SK-N-SH treated with all-trans-retinoic acid at 6 μM for 48 hours (cell line): ENCODE measurements at regions not wholly inside any gene's neighbourhood (a gene's known extent, or its start where the extent isn't known, plus 50 kb on each side); places are given as distances from the start of the nearest gene placed in this dataset.

Experiments used
- ATAC-seq: fragments of 200-7000 bp; cut with Tn5 transposase; 3 replicates; pipeline ENCODE4 v1.9.1; 2020; ENCODE audit warnings: mild to moderate bottlenecking, moderate library complexity
- ARNTL ChIP-seq: fragments of 450-650 bp; formaldehyde crosslinking; IDR thresholded peaks from 2 replicates; pipeline ENCODE4 v1.5.0; 2020; ENCODE audit warnings: low read depth, mild to moderate bottlenecking, moderate library complexity, borderline replicate concordance
- CSDC2 ChIP-seq: fragments of 250-450 bp; sonication (Bioruptor Pico); IDR thresholded peaks from 2 replicates; pipeline ENCODE4 v1.5.0; 2020; ENCODE audit warnings: mild to moderate bottlenecking, moderate library complexity
- ESRRG ChIP-seq: fragments of 250-450 bp; sonication (Bioruptor Pico); IDR thresholded peaks from 2 replicates; pipeline ENCODE4 v1.6.1; 2021; ENCODE audit warnings: mild to moderate bottlenecking
- GLIS3 ChIP-seq: fragments of 250-450 bp; sonication (Bioruptor Pico); IDR thresholded peaks from 2 replicates; pipeline ENCODE4 v1.5.0; 2020; ENCODE audit warnings: mild to moderate bottlenecking, moderate library complexity
- ISL1 ChIP-seq: fragments of 250-450 bp; sonication (Bioruptor Pico); IDR thresholded peaks from 2 replicates; pipeline ENCODE4 v2.1.2; 2022; ENCODE audit warnings: mild to moderate bottlenecking, moderate library complexity
- OSR1 ChIP-seq: fragments of 250-450 bp; sonication (Bioruptor Pico); IDR thresholded peaks from 2 replicates; pipeline ENCODE4 v1.8.0; 2022; ENCODE audit warnings: moderate library complexity, mild to moderate bottlenecking, inconsistent platforms
- PPARA ChIP-seq: fragments of 250-450 bp; sonication (Bioruptor Pico); IDR thresholded peaks from 2 replicates; pipeline ENCODE4 v1.5.0; 2020; ENCODE audit warnings: mild to moderate bottlenecking, borderline replicate concordance
- RARB ChIP-seq: fragments of 250-450 bp; sonication (Bioruptor Pico); IDR thresholded peaks from 2 replicates; pipeline ENCODE4 v1.8.0; 2021; ENCODE audit warnings: mild to moderate bottlenecking, moderate library complexity
- SNAI2 ChIP-seq: fragments of 250-450 bp; sonication (Bioruptor Pico); IDR thresholded peaks from 2 replicates; pipeline ENCODE4 v1.5.0; 2020; ENCODE audit warnings: mild to moderate bottlenecking, moderate library complexity
- TCF4 ChIP-seq: fragments of 250-450 bp; sonication (Bioruptor Pico); IDR thresholded peaks from 2 replicates; pipeline ENCODE4 v1.8.0; 2021; ENCODE audit warnings: mild to moderate bottlenecking, moderate library complexity, borderline replicate concordance
- TOX ChIP-seq: fragments of 250-450 bp; sonication (Bioruptor Pico); IDR thresholded peaks from 2 replicates; pipeline ENCODE4 v1.8.0; 2021; ENCODE audit warnings: mild to moderate bottlenecking, moderate library complexity, borderline replicate concordance
- ZC3H10 ChIP-seq: fragments of 250-450 bp; sonication (Bioruptor Pico); IDR thresholded peaks from 2 replicates; pipeline ENCODE4 v1.5.1; 2021; ENCODE audit warnings: mild to moderate bottlenecking, moderate library complexity
- ZFP3 ChIP-seq: fragments of 250-450 bp; sonication (Bioruptor Pico); IDR thresholded peaks from 2 replicates; pipeline ENCODE4 v1.5.0; 2020; ENCODE audit warnings: mild to moderate bottlenecking, moderate library complexity
- ZFP30 ChIP-seq: fragments of 450-650 bp; formaldehyde crosslinking; IDR thresholded peaks from 2 replicates; pipeline ENCODE4 v1.5.0; 2022; ENCODE audit warnings: mild to moderate bottlenecking, moderate library complexity
- ZNF565 ChIP-seq: fragments of 450-650 bp; formaldehyde crosslinking; conservative IDR thresholded peaks from 2 replicates; pipeline ENCODE4 v1.5.0; 2020; ENCODE audit warnings: low read depth, mild to moderate bottlenecking, moderate library complexity
- ZNF70 ChIP-seq: fragments of 450-650 bp; formaldehyde crosslinking; IDR thresholded peaks from 2 replicates; pipeline ENCODE4 v1.5.0; 2020; ENCODE audit warnings: mild to moderate bottlenecking, moderate library complexity
- ZNF8 ChIP-seq: fragments of 450-650 bp; formaldehyde crosslinking; IDR thresholded peaks from 2 replicates; pipeline ENCODE4 v1.5.0; 2020; ENCODE audit warnings: mild to moderate bottlenecking, moderate library complexity
- TF ChIP-seq, protein P1 (sequence below): fragments of 250-450 bp; sonication (Bioruptor Pico); IDR thresholded peaks from 2 replicates; pipeline ENCODE4 v1.8.0; 2020; ENCODE audit warnings: mild to moderate bottlenecking, moderate library complexity, borderline replicate concordance
- TF ChIP-seq, protein P2 (sequence below): fragments of 250-450 bp; sonication (Bioruptor Pico); IDR thresholded peaks from 2 replicates; pipeline ENCODE4 v1.5.0; 2020; ENCODE audit warnings: mild to moderate bottlenecking, moderate library complexity
- TF ChIP-seq, protein P3 (sequence below): fragments of 250-450 bp; sonication (Bioruptor Pico); IDR thresholded peaks from 2 replicates; pipeline ENCODE4 v1.8.0; 2021; ENCODE audit warnings: low read depth, mild to moderate bottlenecking, moderate library complexity, borderline replicate concordance
- TF ChIP-seq, protein P4 (sequence below): fragments of 250-450 bp; sonication (Bioruptor Pico); IDR thresholded peaks from 2 replicates; pipeline ENCODE4 v1.5.1; 2021; ENCODE audit warnings: mild to moderate bottlenecking, moderate library complexity
- TF ChIP-seq, protein P5 (sequence below): fragments of 250-450 bp; sonication (Bioruptor Pico); IDR thresholded peaks from 2 replicates; pipeline ENCODE4 v1.5.1; 2020; ENCODE audit warnings: low read depth, mild to moderate bottlenecking, moderate library complexity

DNA sequence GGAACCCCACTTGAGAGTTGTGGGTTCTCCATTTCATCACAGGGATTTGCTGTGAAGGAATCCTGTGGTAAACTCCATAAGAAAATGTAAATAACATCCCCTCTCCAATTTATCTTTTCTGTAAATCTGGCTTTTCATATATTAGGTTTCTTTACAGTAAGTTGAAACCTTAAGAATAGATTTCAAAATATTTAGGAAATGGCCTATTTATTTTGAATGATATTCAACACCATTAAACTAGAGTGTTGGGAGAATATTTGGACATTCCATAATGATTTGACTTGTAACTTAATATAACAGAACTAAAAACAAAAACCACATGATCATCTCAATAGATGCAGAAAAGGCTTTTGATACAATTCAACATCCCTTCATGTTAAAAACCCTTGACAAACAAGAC is 197.3 kb upstream of the PGRMC2 start:
- TF ChIP-seq PPARA (CRISPR knock-in tag) (no peak), ZFP30 (no peak), ZC3H10 (CRISPR knock-in tag) (no peak), RARB (CRISPR knock-in tag) (no peak), SNAI2 (CRISPR knock-in tag) (no peak), ARNTL (CRISPR knock-in tag) (no peak), TOX (CRISPR knock-in tag) (no peak)
- TF ChIP-seq, protein P1, sequence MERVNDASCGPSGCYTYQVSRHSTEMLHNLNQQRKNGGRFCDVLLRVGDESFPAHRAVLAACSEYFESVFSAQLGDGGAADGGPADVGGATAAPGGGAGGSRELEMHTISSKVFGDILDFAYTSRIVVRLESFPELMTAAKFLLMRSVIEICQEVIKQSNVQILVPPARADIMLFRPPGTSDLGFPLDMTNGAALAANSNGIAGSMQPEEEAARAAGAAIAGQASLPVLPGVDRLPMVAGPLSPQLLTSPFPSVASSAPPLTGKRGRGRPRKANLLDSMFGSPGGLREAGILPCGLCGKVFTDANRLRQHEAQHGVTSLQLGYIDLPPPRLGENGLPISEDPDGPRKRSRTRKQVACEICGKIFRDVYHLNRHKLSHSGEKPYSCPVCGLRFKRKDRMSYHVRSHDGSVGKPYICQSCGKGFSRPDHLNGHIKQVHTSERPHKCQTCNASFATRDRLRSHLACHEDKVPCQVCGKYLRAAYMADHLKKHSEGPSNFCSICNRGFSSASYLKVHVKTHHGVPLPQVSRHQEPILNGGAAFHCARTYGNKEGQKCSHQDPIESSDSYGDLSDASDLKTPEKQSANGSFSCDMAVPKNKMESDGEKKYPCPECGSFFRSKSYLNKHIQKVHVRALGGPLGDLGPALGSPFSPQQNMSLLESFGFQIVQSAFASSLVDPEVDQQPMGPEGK = no peak
- TF ChIP-seq, protein P2, sequence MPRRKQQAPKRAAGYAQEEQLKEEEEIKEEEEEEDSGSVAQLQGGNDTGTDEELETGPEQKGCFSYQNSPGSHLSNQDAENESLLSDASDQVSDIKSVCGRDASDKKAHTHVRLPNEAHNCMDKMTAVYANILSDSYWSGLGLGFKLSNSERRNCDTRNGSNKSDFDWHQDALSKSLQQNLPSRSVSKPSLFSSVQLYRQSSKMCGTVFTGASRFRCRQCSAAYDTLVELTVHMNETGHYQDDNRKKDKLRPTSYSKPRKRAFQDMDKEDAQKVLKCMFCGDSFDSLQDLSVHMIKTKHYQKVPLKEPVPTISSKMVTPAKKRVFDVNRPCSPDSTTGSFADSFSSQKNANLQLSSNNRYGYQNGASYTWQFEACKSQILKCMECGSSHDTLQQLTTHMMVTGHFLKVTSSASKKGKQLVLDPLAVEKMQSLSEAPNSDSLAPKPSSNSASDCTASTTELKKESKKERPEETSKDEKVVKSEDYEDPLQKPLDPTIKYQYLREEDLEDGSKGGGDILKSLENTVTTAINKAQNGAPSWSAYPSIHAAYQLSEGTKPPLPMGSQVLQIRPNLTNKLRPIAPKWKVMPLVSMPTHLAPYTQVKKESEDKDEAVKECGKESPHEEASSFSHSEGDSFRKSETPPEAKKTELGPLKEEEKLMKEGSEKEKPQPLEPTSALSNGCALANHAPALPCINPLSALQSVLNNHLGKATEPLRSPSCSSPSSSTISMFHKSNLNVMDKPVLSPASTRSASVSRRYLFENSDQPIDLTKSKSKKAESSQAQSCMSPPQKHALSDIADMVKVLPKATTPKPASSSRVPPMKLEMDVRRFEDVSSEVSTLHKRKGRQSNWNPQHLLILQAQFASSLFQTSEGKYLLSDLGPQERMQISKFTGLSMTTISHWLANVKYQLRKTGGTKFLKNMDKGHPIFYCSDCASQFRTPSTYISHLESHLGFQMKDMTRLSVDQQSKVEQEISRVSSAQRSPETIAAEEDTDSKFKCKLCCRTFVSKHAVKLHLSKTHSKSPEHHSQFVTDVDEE (CRISPR knock-in tag) = no peak
- ATAC-seq = no peak

DNA sequence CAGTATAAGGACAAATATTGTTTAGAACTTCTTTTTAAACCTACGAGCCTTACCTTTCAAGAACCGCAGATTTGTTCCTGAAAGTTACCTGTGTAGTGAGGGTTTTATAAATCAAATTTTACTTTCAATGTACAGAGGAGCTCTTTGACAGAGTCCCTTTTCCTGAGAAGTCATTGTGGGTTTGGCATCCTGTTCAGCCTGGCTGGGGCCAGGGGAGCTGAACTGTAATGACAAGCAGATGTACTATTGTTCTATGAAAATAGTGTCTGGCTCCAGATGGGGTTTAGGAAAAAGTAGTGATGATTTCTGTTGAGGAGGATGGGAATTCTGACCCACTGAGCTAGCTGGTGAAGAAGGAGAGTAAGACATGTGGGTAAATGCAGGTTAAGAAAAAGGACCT is 196.2 kb upstream of the PGRMC2 start:
- ATAC-seq = peak; percentile 94
- TF ChIP-seq RARB (CRISPR knock-in tag) = no peak
- TF ChIP-seq TCF4 (CRISPR knock-in tag) = peak; percentile 54; the same call in 1 of the 2 replicates
- TF ChIP-seq, protein P2 (CRISPR knock-in tag) = no peak
- TF ChIP-seq, protein P3, sequence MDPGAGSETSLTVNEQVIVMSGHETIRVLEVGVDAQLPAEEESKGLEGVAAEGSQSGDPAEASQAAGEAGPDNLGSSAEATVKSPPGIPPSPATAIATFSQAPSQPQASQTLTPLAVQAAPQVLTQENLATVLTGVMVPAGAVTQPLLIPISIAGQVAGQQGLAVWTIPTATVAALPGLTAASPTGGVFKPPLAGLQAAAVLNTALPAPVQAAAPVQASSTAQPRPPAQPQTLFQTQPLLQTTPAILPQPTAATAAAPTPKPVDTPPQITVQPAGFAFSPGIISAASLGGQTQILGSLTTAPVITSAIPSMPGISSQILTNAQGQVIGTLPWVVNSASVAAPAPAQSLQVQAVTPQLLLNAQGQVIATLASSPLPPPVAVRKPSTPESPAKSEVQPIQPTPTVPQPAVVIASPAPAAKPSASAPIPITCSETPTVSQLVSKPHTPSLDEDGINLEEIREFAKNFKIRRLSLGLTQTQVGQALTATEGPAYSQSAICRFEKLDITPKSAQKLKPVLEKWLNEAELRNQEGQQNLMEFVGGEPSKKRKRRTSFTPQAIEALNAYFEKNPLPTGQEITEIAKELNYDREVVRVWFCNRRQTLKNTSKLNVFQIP = no peak

DNA sequence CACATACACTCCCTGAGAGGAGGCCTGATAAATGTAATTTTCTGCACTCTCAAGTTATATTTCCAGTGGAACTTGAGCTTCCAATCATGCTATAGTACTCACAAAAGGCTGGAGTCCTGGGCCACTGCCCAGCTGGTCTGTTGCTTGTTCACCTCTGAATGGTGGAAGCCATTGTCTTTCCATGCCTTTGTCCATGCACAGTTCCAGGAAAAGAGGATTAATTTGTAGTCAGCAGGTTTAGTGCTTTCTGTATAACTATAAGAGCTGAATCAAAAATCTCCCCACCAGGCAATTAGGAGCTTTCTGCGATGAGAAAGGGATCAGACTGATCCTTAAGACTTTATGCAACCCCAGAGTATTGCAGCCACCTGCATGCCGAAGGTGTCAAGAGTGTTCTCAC is 195.4 kb upstream of the PGRMC2 start:
- no peak; the same call in 2 of the 3 replicates for ATAC-seq
- no peak for TF ChIP-seq ESRRG (CRISPR knock-in tag)
- no peak for TF ChIP-seq ISL1 (CRISPR knock-in tag)
- TF ChIP-seq, protein P4, sequence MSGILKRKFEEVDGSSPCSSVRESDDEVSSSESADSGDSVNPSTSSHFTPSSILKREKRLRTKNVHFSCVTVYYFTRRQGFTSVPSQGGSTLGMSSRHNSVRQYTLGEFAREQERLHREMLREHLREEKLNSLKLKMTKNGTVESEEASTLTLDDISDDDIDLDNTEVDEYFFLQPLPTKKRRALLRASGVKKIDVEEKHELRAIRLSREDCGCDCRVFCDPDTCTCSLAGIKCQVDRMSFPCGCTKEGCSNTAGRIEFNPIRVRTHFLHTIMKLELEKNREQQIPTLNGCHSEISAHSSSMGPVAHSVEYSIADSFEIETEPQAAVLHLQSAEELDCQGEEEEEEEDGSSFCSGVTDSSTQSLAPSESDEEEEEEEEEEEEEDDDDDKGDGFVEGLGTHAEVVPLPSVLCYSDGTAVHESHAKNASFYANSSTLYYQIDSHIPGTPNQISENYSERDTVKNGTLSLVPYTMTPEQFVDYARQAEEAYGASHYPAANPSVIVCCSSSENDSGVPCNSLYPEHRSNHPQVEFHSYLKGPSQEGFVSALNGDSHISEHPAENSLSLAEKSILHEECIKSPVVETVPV (CRISPR knock-in tag) = no peak
- no peak for TF ChIP-seq OSR1 (CRISPR knock-in tag)
- no peak for TF ChIP-seq RARB (CRISPR knock-in tag)
- no peak for TF ChIP-seq ZNF8
- no peak for TF ChIP-seq ZNF565
- no peak for TF ChIP-seq TCF4 (CRISPR knock-in tag)
- no peak for TF ChIP-seq TOX (CRISPR knock-in tag)
- no peak for TF ChIP-seq GLIS3 (CRISPR knock-in tag)
- TF ChIP-seq, protein P2 (CRISPR knock-in tag) = no peak
- TF ChIP-seq ZNF70 (CRISPR knock-in tag) = no peak
- TF ChIP-seq, protein P5, sequence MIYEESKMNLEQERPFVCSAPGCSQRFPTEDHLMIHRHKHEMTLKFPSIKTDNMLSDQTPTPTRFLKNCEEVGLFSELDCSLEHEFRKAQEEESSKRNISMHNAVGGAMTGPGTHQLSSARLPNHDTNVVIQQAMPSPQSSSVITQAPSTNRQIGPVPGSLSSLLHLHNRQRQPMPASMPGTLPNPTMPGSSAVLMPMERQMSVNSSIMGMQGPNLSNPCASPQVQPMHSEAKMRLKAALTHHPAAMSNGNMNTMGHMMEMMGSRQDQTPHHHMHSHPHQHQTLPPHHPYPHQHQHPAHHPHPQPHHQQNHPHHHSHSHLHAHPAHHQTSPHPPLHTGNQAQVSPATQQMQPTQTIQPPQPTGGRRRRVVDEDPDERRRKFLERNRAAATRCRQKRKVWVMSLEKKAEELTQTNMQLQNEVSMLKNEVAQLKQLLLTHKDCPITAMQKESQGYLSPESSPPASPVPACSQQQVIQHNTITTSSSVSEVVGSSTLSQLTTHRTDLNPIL (CRISPR knock-in tag) = no peak
- TF ChIP-seq CSDC2 (CRISPR knock-in tag) = no peak
- no peak for TF ChIP-seq ZFP3 (CRISPR knock-in tag)
